Gastrocnemius medialis (tissue), 4 donors: ENCODE measurements at regions not wholly inside any gene's neighbourhood (a gene's known extent, or its start where the extent isn't known, plus 50 kb on each side); places are given as distances from the start of the nearest gene placed in this dataset.

Experiments
- CTCF ChIP-seq, 5 experiments: fragments of 450-650 bp in 3 of 5; fragments of 200-600 bp in 2 of 5; sonication (generic) in 2 of 5; IDR thresholded peaks in 4 of 5; conservative IDR thresholded peaks in 1 of 5; 1 replicate in 4 of 5; 2 replicates in 1 of 5; pipeline ENCODE4 v1.5.1; 2016 to 2019; ENCODE audit warnings: antibody characterized with exemption in 5 of 5, mild to moderate bottlenecking in 3 of 5, moderate library complexity in 3 of 5
- POLR2A ChIP-seq, 2 donors: fragments of 450-650 bp; IDR thresholded peaks; one replicate each; pipeline ENCODE4 v1.6.1; 2017; ENCODE audit warnings: antibody characterized with exemption in 2 of 2, mild to moderate bottlenecking in 2 of 2, moderate library complexity in 2 of 2

DNA sequence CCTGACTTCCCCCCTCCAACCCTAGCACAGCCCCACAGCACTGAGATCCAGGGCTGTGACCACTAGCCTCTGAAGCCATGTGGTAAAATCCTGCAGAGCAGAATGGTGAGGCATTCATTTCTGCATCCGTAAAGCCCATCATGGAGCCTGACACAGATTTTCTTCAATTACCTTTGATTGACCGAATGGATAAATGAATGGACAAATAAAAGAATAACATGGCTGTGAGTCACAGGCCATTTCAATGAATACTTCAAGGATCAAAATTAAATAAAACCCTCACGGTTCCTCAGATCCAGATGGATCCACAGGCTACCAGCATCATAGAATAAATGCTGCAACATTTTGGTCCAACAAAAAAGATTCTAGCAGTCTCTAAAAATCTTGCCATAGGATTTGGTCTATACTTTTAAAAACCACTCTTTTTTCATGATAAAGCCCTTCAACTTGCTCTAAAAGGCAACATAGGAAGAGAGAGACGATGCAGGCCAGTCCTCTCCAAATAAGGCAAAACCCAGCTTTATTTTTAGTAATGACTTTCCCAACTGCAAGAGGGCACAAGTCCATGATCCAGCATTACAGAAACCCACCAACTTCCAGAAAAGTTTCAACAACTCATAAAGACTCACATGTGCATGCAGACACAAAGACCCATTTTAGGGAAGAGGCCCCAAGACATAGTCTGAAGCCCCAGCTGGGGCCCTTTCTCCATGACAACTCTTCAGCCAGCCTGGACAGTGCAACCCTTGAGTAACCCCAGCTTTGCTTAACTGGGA is 52.4 kb upstream of the MRPS22 start:
- TF ChIP-seq CTCF (IDR thresholded peaks at IDR 0.05 in 4 of 5, conservative IDR thresholded peaks at IDR 0.05 in 1 of 5) (no peak), POLR2A (IDR thresholded peaks at IDR 0.05) (no peak)
